ENCODE measurements at regions not wholly inside any gene's neighbourhood (a gene's known extent, or its start where the extent isn't known, plus 50 kb on each side); places are given as distances from the start of the nearest gene placed in this dataset.

DNA sequence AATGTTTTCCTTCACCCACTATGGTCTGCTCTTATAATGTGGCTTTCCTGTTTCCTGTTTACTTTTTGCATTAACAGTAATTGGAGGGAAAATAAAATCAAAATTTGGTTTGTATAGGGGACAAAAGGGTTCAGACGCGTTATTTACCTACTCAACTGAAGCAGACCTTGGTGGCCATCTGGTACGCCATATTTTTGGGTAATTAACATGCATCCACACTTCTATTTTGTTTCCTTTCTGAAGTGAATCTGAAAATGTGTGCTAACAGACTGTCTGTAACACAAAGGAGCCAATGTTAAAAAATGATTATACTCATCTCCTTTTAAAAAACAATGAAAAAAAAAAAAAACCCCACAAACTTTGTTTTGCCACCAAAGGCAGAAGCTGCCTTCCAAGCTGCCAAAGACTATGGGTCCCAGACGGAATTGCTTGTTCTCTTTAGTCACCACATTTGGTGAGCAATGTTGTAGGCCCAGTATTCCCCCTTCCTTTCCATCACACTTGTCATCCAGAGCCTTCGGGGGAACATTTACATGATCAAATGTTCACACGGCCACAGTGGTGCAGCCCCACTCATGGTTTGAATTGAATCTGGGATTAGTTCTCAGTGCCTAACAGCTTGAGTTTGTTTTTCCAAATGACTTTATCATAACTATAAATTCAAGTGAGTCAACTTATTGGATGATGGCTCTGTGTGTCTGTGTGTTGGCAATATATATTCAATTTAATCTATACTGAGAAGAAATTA, 323.7 kb upstream of the CD180 start:
- no peak for TF ChIP-seq ARNTL (CRISPR knock-in tag; IDR thresholded peaks at IDR 0.05; ENCODE audit: borderline replicate concordance, low read depth)
- TF ChIP-seq, protein P1, sequence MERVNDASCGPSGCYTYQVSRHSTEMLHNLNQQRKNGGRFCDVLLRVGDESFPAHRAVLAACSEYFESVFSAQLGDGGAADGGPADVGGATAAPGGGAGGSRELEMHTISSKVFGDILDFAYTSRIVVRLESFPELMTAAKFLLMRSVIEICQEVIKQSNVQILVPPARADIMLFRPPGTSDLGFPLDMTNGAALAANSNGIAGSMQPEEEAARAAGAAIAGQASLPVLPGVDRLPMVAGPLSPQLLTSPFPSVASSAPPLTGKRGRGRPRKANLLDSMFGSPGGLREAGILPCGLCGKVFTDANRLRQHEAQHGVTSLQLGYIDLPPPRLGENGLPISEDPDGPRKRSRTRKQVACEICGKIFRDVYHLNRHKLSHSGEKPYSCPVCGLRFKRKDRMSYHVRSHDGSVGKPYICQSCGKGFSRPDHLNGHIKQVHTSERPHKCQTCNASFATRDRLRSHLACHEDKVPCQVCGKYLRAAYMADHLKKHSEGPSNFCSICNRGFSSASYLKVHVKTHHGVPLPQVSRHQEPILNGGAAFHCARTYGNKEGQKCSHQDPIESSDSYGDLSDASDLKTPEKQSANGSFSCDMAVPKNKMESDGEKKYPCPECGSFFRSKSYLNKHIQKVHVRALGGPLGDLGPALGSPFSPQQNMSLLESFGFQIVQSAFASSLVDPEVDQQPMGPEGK (CRISPR knock-in tag; IDR thresholded peaks at IDR 0.05; ENCODE audit: borderline replicate concordance), result no peak
- TF ChIP-seq BACH2 (CRISPR knock-in tag; IDR thresholded peaks at IDR 0.05; ENCODE audit: borderline replicate concordance), result no peak
- no peak for TF ChIP-seq ZFP30 (CRISPR knock-in tag; IDR thresholded peaks at IDR 0.05)
- TF ChIP-seq, protein P2, sequence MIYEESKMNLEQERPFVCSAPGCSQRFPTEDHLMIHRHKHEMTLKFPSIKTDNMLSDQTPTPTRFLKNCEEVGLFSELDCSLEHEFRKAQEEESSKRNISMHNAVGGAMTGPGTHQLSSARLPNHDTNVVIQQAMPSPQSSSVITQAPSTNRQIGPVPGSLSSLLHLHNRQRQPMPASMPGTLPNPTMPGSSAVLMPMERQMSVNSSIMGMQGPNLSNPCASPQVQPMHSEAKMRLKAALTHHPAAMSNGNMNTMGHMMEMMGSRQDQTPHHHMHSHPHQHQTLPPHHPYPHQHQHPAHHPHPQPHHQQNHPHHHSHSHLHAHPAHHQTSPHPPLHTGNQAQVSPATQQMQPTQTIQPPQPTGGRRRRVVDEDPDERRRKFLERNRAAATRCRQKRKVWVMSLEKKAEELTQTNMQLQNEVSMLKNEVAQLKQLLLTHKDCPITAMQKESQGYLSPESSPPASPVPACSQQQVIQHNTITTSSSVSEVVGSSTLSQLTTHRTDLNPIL (CRISPR knock-in tag; IDR thresholded peaks at IDR 0.05; ENCODE audit: low read depth), result no peak

Measured in SK-N-SH treated with all-trans-retinoic acid at 6 μM for 48 hours (cell line).